ENCODE measurements at regions not wholly inside any gene's neighbourhood (a gene's known extent, or its start where the extent isn't known, plus 50 kb on each side); places are given as distances from the start of the nearest gene placed in this dataset.

- TF ChIP-seq CTCF (IDR thresholded peaks at IDR 0.05): no peak
- Histone ChIP-seq H3K27me3 (ENCODE audit: insufficient read depth in 3 of 3, low read length in 2 of 3) (no peaks in the 10 kb centered on the region), H3K4me1 (no peaks in the 10 kb centered on the region), H3K9me3 (no peaks in the 10 kb centered on the region), H3K4me3 (no peak overlapping the region), H3K36me3 (ENCODE audit: insufficient read depth in 1 of 2, low read depth in 1 of 2) (no peaks in the 10 kb centered on the region), H3K27ac (no peak overlapping the region)
- WGBS, 3 donors: 16 to 24% (median 21%) methylated on average over 3 of the region's 3 CpGs
- DNase-seq (no peak), ATAC-seq (no peak)
- intact Hi-C loops (cut with DNase I): no loop called here
These were observed 58.6 kb upstream of the SHISA6 start for GRCh38 chr17:11182430-11182829.

- no peaks in the 10 kb centered on the region for H3K36me3 ChIP-seq (ENCODE audit: insufficient read depth in 1 of 2, low read depth in 1 of 2)
- no peaks in the 10 kb centered on the region for H3K27me3 ChIP-seq (ENCODE audit: insufficient read depth in 3 of 3, low read length in 2 of 3)
- H3K4me3 ChIP-seq: no peak overlapping the region
- ATAC-seq: no peak
- DNase-seq: no peak
- H3K4me1 ChIP-seq: no peaks in the 10 kb centered on the region
- no peak overlapping the region for H3K27ac ChIP-seq
- intact Hi-C loops (cut with DNase I): no loop called here
- WGBS, 3 donors: 30 to 35% (median 30%) methylated on average over 3 of the region's 3 CpGs
- no peaks in the 10 kb centered on the region for H3K9me3 ChIP-seq
- TF ChIP-seq CTCF (IDR thresholded peaks at IDR 0.05): no peak
These were observed 62.4 kb upstream of the SHISA6 start for GRCh38 chr17:11178581-11178980.

GRCh38 chr17:11177340-11177739 lies 63.7 kb upstream of the SHISA6 start:
- TF ChIP-seq CTCF (IDR thresholded peaks at IDR 0.05): no peak

GRCh38 chr17:11176549-11176948 lies 64.5 kb upstream of the SHISA6 start:
- Histone ChIP-seq H3K4me1 (no peaks in the 10 kb centered on the region), H3K36me3 (ENCODE audit: insufficient read depth in 1 of 2, low read depth in 1 of 2) (no peaks in the 10 kb centered on the region), H3K27me3 (ENCODE audit: insufficient read depth in 3 of 3, low read length in 2 of 3) (no peaks in the 10 kb centered on the region), H3K9me3 (no peaks in the 10 kb centered on the region), H3K27ac (no peak overlapping the region), H3K4me3 (no peak overlapping the region)
- ATAC-seq: no peak
- no peak for TF ChIP-seq CTCF (IDR thresholded peaks at IDR 0.05)
- 41 to 58% (median 57%) methylated on average over 7 of the region's 7 CpGs for WGBS, 3 donors
- intact Hi-C loops (cut with DNase I): no loop called here
- DNase-seq: no peak

More at GRCh38 chr17:11177340-11177739, 63.7 kb upstream of the SHISA6 start:
- DNase-seq (no peak), ATAC-seq (no peak)
- H3K36me3 ChIP-seq (ENCODE audit: insufficient read depth in 1 of 2, low read depth in 1 of 2): no peaks in the 10 kb centered on the region
- WGBS, 3 donors: 68 to 81% (median 74%) methylated on average over 1 of the region's 1 CpG
- no peaks in the 10 kb centered on the region for H3K4me1 ChIP-seq
- no peaks in the 10 kb centered on the region for H3K9me3 ChIP-seq
- H3K4me3 ChIP-seq: no peak overlapping the region
- H3K27ac ChIP-seq: no peak overlapping the region
- no peaks in the 10 kb centered on the region for H3K27me3 ChIP-seq (ENCODE audit: insufficient read depth in 3 of 3, low read length in 2 of 3)
- intact Hi-C loops (cut with DNase I): no loop called here

GRCh38 chr17:11170881-11171280 lies 70.1 kb upstream of the SHISA6 start:
- TF ChIP-seq CTCF (IDR thresholded peaks at IDR 0.05): no peak
- intact Hi-C loops (cut with DNase I): loop anchor here in 1 of 2 donors (1.0 kb wide), 1 partner anchor 19 kb away; no protein-coding TSS in a partner anchor
- Histone ChIP-seq H3K27ac (no peak overlapping the region), H3K9me3 (no peaks in the 10 kb centered on the region), H3K4me1 (no peaks in the 10 kb centered on the region), H3K4me3 (no peak overlapping the region), H3K27me3 (ENCODE audit: insufficient read depth in 3 of 3, low read length in 2 of 3) (no peaks in the 10 kb centered on the region), H3K36me3 (ENCODE audit: insufficient read depth in 1 of 2, low read depth in 1 of 2) (no peaks in the 10 kb centered on the region)
- WGBS, 3 donors: 29 to 42% (median 33%) methylated on average over 7 of the region's 7 CpGs
- no peak for DNase-seq
- no peak for ATAC-seq
